Chondrocyte (in vitro differentiated cells): ENCODE measurements at regions not wholly inside any gene's neighbourhood (a gene's known extent, or its start where the extent isn't known, plus 50 kb on each side); places are given as distances from the start of the nearest gene placed in this dataset.

Experiments used
- DNase-seq: peaks from one replicate; pipeline ENCODE4 v3.0.0; 2021; ENCODE audit warnings: mixed read lengths, low spot score
- H3K27ac Mint-ChIP-seq: one replicate; pipeline ENCODE4 v1.8.0; 2021; ENCODE audit warnings: mild to moderate bottlenecking, moderate library complexity, mixed read lengths; ENCODE audit not compliant: unreplicated experiment
- H3K27me3 Mint-ChIP-seq: 2 replicates; pipeline ENCODE4 v1.8.0; 2021; ENCODE audit warnings: low read depth, mixed read lengths
- H3K36me3 Mint-ChIP-seq: 2 replicates; pipeline ENCODE4 v1.8.0; 2021; ENCODE audit warnings: low read depth, mixed read lengths
- H3K4me1 Mint-ChIP-seq: 2 replicates; pipeline ENCODE4 v1.8.0; 2021; ENCODE audit warnings: low read depth, mild to moderate bottlenecking, mixed read lengths
- H3K4me3 Mint-ChIP-seq: one replicate; pipeline ENCODE4 v1.8.0; 2021; ENCODE audit warnings: mild to moderate bottlenecking, moderate library complexity, mixed read lengths; ENCODE audit not compliant: unreplicated experiment
- H3K9me3 Mint-ChIP-seq: 2 replicates; pipeline ENCODE4 v1.8.0; 2021; ENCODE audit warnings: low read depth, mixed read lengths
- CTCF ChIP-seq: fragments of 200-600 bp; sonication (generic); IDR thresholded peaks from 2 replicates; pipeline ENCODE4 v1.5.0; 2021; ENCODE audit warnings: antibody characterized with exemption, mild to moderate bottlenecking, moderate library complexity

- no peak for TF ChIP-seq CTCF
- no peak overlapping the region for H3K27ac Mint-ChIP-seq
- H3K36me3 Mint-ChIP-seq, result peaks cover 5% of the 10 kb centered on the region
- H3K4me1 Mint-ChIP-seq, result no peaks in the 10 kb centered on the region
- H3K27me3 Mint-ChIP-seq, result no peaks in the 10 kb centered on the region
- no peak overlapping the region for H3K4me3 Mint-ChIP-seq
- peaks cover 11% of the 10 kb centered on the region for H3K9me3 Mint-ChIP-seq
- no peak for DNase-seq
Observed at GRCh38 chr4:26074712-26075430, 160.9 kb downstream of the SMIM20 start.

- TF ChIP-seq CTCF, result no peak
- DNase-seq, result no peak
- Mint-ChIP-seq H3K9me3 (peaks cover 11% of the 10 kb centered on the region), H3K27ac (no peak overlapping the region), H3K27me3 (peaks cover 1% of the 10 kb centered on the region), H3K36me3 (peaks cover 5% of the 10 kb centered on the region), H3K4me1 (no peaks in the 10 kb centered on the region), H3K4me3 (no peak overlapping the region)
Observed at GRCh38 chr4:26075583-26075982, 161.6 kb downstream of the SMIM20 start.

GRCh38 chr4:26076000-26076587 is 162.1 kb downstream of the SMIM20 start:
- Mint-ChIP-seq H3K36me3 (peaks cover 5% of the 10 kb centered on the region), H3K27ac (no peak overlapping the region), H3K27me3 (peaks cover 4% of the 10 kb centered on the region), H3K4me1 (no peaks in the 10 kb centered on the region), H3K4me3 (no peak overlapping the region), H3K9me3 (peaks cover 9% of the 10 kb centered on the region)
- TF ChIP-seq CTCF, result no peak
- no peak for DNase-seq

GRCh38 chr4:26076896-26077295 is 162.9 kb downstream of the SMIM20 start:
- H3K36me3 Mint-ChIP-seq, result peaks cover 5% of the 10 kb centered on the region
- DNase-seq, result no peak
- no peak overlapping the region for H3K27ac Mint-ChIP-seq

GRCh38 chr4:26077756-26078155 is 163.7 kb downstream of the SMIM20 start:
- no peak for TF ChIP-seq CTCF
- Mint-ChIP-seq H3K27ac (no peak overlapping the region), H3K9me3 (peaks cover 6% of the 10 kb centered on the region), H3K4me3 (no peak overlapping the region), H3K36me3 (peaks cover 5% of the 10 kb centered on the region), H3K27me3 (peaks cover 4% of the 10 kb centered on the region), H3K4me1 (no peaks in the 10 kb centered on the region)
- no peak for DNase-seq

More at GRCh38 chr4:26076896-26077295, 162.9 kb downstream of the SMIM20 start:
- no peak for TF ChIP-seq CTCF
- Mint-ChIP-seq H3K9me3 (peaks cover 6% of the 10 kb centered on the region), H3K4me3 (no peak overlapping the region), H3K4me1 (no peaks in the 10 kb centered on the region), H3K27me3 (peaks cover 4% of the 10 kb centered on the region)
